Retina (tissue), 1 donor: ENCODE measurements at regions not wholly inside any gene's neighbourhood (a gene's known extent, or its start where the extent isn't known, plus 50 kb on each side); places are given as distances from the start of the nearest gene placed in this dataset.

Experiments
- DNase-seq: peaks from one replicate; pipeline ENCODE4 v3.0.0-alpha.2; 2016

DNA sequence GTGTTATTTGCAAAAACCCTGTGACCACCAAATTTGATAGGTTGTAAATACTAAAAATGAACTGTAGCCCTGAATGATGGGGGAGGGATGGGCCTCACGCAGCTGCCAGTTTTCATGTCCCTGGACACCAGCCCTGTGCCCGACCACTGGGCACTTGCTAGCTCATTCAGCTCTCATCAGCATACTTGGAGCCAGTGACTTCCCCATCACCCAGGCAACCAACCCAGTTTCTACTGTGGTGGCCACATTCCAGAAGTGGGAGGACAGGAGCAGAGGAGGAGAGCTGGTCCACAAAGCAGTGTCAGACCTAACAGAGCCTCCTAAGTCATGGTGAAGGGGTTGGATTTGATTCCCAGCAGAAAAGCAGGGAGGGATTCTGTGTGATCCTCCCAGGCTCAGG, 128.2 kb downstream of the CPEB2 start:
- DNase-seq: no peak

GRCh38 chr4:15131551-15131950, 129.3 kb downstream of the CPEB2 start:
- DNase-seq: no peak

DNA sequence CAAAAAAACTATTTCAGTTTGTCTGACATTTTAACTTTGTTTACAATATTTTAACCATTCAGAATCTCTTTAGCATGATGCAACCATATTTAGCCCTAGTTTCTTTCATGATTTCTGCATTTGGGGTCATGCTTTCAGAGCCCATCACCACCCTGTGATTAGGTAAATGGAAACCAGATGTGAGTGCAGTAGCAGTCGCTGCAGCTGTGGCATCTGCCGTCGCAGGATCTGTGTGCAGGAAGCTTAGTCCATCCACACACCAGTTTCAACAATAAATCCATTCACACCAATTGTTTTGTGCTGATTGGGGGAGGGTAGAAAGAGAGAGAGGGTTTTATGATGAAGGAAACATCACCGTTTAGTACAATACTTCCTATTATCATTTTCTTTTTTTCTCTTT, 130.5 kb downstream of the CPEB2 start:
- no peak for DNase-seq

DNA sequence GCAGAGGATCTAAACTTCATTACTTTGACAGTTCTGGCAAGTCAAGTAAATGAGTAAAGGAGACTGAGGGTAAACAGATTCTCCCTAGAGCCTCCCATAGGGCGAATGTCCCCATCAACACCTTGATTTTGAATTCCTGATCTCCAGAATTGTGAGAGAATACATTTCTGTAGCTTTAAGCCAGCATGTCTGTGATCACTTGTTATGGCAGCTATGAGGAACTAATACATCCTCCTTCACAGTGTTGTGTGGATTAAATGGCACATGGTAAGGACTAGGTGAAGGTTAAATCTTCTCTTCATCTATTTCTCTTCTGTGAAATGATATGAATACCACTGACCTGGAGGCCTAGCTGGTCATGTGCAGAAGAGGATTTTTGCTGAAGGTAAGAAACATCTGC, 137.3 kb downstream of the CPEB2 start:
- DNase-seq: no peak

DNA sequence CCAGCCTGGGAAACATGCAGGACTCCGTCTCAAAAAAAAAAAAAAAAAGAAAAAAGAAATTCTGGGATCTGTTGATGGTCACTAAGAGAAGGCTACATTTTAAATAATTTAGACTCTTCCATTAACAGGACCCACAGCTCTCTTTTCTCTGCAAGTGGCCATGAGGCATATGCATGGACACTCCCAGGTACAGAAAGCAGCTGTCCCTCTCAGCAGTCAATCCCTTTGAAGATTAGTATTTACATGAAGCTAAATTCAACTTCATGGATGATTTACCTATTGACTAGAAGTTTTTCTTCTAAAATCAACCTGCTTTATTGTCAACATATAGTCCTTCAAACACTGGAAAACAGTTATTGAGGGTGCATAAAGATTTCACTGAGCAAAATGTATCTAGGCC, 139.9 kb downstream of the CPEB2 start:
- DNase-seq: no peak

GRCh38 chr4:15143551-15143950, 141.3 kb downstream of the CPEB2 start:
- no peak for DNase-seq

DNA sequence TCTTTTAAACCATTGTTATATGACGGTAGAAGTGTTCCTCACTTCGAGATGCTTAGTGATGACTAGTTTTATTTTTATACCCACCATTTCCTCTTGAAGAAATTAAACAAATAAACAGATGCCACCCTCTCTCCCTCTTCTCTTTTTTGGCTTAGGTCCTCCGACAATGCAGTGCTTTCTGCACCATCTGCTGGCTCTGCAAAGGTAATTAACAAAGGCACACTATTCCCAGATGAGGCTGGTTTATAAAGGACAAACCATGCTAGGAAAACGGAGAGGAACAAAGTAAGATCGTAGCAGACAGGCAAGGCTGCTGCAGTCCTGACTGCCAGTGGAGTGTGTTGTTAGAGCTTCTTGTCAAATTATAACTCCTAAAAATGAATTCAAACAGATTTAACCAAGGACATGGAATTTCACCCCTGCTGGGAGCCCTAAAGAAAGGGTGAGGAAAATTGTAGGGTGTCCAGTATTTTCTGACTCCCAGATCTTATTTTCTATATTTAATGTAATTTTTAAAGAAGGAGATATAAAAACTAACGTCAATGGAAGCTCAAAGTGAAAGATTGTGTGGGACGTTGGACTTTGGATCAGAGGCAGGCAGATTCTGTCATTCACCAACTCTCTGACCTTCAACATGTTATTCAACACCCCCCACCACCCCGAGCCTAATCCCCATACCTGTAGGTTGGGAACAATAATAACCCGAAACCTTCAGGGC, 142.1 kb downstream of the CPEB2 start:
- no peak for DNase-seq

- DNase-seq: no peak
Observed at GRCh38 chr4:15144967-15145295, 142.7 kb downstream of the CPEB2 start.

GRCh38 chr4:15145709-15146108, 143.4 kb downstream of the CPEB2 start:
- no peak for DNase-seq

- DNase-seq: no peak
Observed at GRCh38 chr4:15147714-15148113, 145.4 kb downstream of the CPEB2 start.

DNA sequence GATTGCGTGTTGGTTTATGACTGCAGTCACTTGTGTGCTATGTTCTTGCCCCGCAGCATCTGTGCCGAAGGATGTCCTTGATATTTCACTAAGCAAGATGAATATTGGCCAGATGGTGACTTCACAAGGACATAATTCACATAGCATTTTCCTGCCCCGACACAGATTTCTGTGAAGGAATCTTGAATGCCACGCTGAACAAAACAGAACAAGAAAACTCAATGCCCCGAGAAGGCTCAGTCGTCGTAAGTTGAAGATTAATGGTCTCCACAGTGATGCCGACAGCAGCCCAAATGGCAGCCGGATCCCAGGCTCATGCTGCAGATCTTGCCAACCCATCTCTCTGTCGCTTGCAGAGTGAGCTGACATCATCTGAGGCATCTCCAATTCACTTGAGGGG, 145.9 kb downstream of the CPEB2 start:
- no peak for DNase-seq

- no peak for DNase-seq
Observed at GRCh38 chr4:15148691-15149090, 146.4 kb downstream of the CPEB2 start.

DNA sequence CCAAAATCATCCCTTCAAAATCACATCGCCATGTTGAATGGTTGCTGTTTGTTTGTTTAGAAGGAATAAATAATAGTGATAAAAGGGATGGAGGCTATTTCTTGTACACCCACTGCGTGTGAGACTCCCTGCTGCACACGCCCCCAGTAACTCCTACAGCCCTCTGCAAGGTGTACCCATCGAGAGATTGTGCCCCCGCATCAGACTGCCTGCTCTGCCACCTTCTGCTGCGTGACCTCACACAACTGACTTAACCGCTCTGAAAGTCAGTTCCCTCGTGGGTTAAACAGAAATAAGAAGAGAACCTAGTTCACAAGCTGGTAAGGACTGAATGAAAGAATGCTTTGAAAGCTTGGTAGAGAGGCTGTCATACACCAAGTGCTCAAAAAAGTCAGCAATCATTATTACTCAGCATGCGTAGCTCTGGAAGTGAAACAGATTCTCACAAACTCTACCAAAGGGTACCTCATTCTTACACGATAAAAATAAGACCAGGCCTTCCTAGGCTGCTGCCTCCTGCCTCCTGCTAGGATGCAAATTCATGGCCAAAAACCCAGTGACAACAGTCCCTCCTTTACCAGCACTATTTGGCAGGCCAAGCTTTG, 147.1 kb downstream of the CPEB2 start:
- no peak for DNase-seq

GRCh38 chr4:15149839-15150592, 147.7 kb downstream of the CPEB2 start:
- DNase-seq: peak; percentile 70

GRCh38 chr4:15150631-15151030, 148.3 kb downstream of the CPEB2 start:
- no peak for DNase-seq

- DNase-seq: no peak
Observed at GRCh38 chr4:15151033-15151432, 148.8 kb downstream of the CPEB2 start.

GRCh38 chr4:15153662-15154061, 151.4 kb downstream of the CPEB2 start:
- no peak for DNase-seq

DNA sequence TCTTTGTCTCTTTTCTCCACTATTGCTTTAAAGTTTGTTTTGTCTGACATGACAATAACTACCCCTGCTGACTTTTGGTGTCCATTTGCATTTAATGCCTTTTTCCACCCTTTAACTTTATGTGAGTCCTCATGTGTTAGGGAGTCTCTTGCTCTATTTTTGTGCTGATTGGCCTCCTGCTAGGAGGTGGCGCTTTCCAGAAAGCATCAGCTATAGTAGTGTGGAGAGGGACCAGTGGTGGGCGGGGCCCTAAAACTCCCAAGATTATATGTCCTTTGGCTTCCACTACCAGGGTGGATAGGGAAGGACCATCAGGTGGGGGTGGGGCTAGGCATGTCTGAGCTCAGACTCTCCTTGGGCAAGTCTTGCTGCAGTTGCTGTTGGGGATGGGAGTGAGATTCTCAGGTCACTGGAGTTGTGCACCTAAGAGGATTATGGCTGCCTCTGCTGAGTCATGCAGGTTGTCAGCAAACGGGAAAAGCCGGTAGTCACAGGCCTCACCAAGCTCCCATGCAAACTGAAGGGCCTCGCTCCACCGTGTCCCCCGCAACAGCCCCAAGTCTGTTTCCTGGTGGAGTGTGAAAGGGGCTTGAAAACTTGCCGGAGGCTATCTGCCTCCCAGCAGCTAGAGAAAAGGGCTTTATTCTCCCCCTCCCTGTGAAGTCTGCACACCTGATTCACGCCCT, 156.3 kb downstream of the CPEB2 start:
- no peak for DNase-seq

DNA sequence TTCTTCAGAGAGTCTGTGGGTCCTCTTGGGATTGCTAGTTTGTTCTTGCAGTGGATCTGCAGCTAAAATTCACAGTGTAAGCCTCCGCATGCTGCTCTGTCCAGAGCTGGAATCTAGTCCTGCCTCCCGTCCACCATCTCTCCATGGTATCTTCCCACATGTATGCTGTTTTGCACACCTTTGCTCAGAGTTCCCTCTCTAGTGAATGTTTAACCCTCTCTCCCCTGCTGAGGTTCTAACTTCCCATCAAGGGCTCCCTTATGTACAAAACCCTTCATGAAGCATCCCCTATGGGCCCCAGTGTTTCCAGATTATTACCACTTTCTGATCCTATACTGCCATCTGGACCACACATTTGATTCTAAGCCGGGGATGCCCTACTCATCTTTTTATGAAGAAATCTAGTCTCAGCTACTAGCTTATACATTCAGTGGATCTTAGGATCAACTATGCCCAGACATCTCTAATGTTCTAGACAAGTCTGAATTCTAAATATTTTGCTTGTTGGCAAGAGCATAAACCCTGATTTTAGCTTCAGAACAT, 157.3 kb downstream of the CPEB2 start:
- no peak for DNase-seq

- no peak for DNase-seq
Observed at GRCh38 chr4:15161439-15161838, 159.2 kb downstream of the CPEB2 start.

DNA sequence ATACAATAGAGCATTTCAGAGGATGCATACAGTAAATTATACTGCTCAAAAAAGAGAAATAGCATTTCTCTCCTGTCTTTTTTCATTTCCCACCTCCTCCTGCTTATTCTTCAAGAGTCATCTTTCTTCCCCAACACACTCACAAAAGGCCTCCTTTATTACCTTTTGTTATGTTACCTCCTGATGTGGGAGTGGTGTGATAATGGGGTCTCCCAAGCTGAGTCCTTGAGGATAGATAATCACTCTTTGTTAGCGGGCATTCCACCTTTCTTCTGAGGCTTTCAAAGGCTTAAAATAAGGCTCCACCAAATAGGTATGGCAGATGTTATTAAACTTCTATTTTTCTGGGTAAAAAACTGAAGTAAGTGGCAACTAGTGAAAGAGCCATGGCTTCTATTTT, 159.8 kb downstream of the CPEB2 start:
- DNase-seq: no peak

DNA sequence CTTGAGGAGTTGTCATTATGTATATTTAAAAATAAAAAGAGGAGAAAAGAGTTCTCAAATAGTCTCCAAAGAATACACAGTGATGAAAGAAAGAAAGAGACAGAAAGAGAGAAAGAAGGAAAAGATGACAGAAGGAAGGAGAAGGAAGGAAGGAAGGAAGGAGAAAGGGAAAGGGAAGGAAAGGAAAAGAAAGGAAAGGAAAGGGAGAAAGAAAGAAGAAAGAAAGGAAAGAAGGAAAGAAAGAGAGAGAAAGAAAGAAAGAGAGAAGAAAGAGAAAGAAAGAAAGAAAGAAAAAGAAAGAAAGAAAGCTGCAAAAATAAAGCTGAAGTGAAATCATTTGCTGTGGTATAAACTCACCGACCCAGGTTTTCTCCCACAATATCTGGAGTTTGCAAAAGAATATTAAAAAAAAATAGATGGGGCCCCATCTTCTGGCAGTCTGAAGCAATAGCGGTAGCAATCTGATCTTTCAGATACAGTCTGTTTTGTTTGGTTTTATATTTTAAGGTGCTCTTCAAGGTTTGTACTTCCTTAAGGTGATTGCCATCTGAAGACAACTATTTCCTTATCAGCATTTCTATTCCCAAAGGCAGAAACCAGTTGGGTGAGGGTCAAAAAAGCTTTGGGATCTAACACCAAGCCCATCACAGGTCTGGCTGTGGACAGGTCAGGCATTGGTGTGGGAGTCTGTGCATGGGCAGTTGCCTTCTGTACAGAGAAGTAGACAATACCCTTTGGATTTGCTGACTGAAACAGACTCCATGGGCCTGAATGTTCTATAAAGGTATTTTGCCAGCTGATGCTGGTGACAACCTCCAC, 160.4 kb downstream of the CPEB2 start:
- DNase-seq: no peak

DNA sequence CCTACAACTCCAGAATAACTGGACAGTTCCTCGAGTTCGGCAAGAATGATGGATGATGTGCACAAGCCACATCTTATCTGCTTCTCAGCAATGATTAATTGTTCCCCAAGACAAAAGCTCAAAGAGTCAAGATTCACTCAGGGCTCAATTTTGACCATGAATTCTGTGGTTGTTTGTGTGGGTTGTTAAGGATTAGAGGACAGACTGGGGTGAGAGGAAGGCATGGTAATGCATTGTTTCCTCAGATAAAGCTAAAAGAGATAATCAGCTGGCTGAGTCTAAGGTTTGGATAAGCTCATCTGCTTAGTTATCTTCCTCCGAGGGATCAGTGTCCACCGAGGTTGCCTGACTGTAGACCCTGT, 161.0 kb downstream of the CPEB2 start:
- DNase-seq: no peak
